Mesendoderm (in vitro differentiated cells): ENCODE measurements at regions not wholly inside any gene's neighbourhood (a gene's known extent, or its start where the extent isn't known, plus 50 kb on each side); places are given as distances from the start of the nearest gene placed in this dataset.

Source experiments
- DNase-seq: peaks from one replicate; pipeline ENCODE4 v3.0.0; 2013
- H2AK5ac ChIP-seq: 2 replicates; pipeline ENCODE4 v1.6.1; 2013; ENCODE audit warnings: low read length, inconsistent platforms
- H2BK120ac ChIP-seq: 2 replicates; pipeline ENCODE4 v1.6.1; 2013; ENCODE audit warnings: low read depth, mild to moderate bottlenecking, low read length, moderate library complexity, mixed read lengths
- H2BK15ac ChIP-seq: replicated peaks from 2 replicates; pipeline ENCODE4 v1.6.1; 2013; ENCODE audit warnings: low read depth, mild to moderate bottlenecking, moderate library complexity
- H2BK5ac ChIP-seq: 2 replicates; pipeline ENCODE4 v1.6.1; 2013; ENCODE audit warnings: low read length, inconsistent platforms
- H3K18ac ChIP-seq: 2 replicates; pipeline ENCODE4 v1.6.1; 2013; ENCODE audit warnings: mild to moderate bottlenecking, low read length, mixed read lengths
- H3K23ac ChIP-seq: one replicate; pipeline ENCODE4 v1.6.1; 2013; ENCODE audit warnings: low read length
- H3K27ac ChIP-seq: 2 replicates; pipeline ENCODE4 v1.5.1; 2013; ENCODE audit warnings: low read depth, mild to moderate bottlenecking, inconsistent platforms, low read length, moderate library complexity
- H3K27me3 ChIP-seq: 2 replicates; pipeline ENCODE4 v1.6.1; 2013; ENCODE audit warnings: low read length, control low read depth, mild to moderate bottlenecking, inconsistent platforms; ENCODE audit not compliant: insufficient read depth, poor library complexity
- H3K36me3 ChIP-seq: 2 replicates; pipeline ENCODE4 v1.6.1; 2013; ENCODE audit warnings: low read length, inconsistent platforms; ENCODE audit not compliant: control insufficient read depth, insufficient read depth
- H3K4ac ChIP-seq: one replicate; pipeline ENCODE4 v1.6.1; 2013; ENCODE audit warnings: low read depth, mild to moderate bottlenecking, low read length, moderate library complexity
- H3K4me1 ChIP-seq: 2 replicates; pipeline ENCODE4 v1.6.1; 2013; ENCODE audit warnings: low read depth, low read length, inconsistent platforms; ENCODE audit not compliant: control insufficient read depth
- H3K4me2 ChIP-seq: 2 replicates; pipeline ENCODE4 v1.6.1; 2013; ENCODE audit warnings: low read length
- H3K4me3 ChIP-seq: 2 replicates; pipeline ENCODE4 v1.5.1; 2013; ENCODE audit warnings: mild to moderate bottlenecking, low read length
- H3K56ac ChIP-seq: one replicate; pipeline ENCODE4 v1.6.1; 2013; ENCODE audit warnings: low read length
- H3K79me1 ChIP-seq: 2 replicates; pipeline ENCODE4 v1.6.1; 2013; ENCODE audit warnings: low read length, inconsistent platforms
- H3K79me2 ChIP-seq: 2 replicates; pipeline ENCODE4 v1.6.1; 2013; ENCODE audit warnings: mild to moderate bottlenecking, low read length; ENCODE audit not compliant: control insufficient read depth, insufficient read depth
- H3K9ac ChIP-seq: 2 replicates; pipeline ENCODE4 v1.6.1; 2013; ENCODE audit warnings: low read length, inconsistent platforms
- H4K5ac ChIP-seq: one replicate; pipeline ENCODE4 v1.6.1; 2013; ENCODE audit warnings: low read length
- H4K8ac ChIP-seq: one replicate; pipeline ENCODE4 v1.6.1; 2013; ENCODE audit warnings: low read depth, mild to moderate bottlenecking, control low read depth, low read length, moderate library complexity
- WGBS: extraction: QIAGEN DNeasy Blood & Tissue Kit; methylation state at CpG from one replicate; pipeline ENCODE4 v1.1.7; 2013; ENCODE audit warnings: low lambda C conversion rate, missing lambda C conversion rate; ENCODE audit not compliant: insufficient coverage; ENCODE audit errors: extremely low coverage; 5-methylcytosine and 5-hydroxymethylcytosine counted together

DNA sequence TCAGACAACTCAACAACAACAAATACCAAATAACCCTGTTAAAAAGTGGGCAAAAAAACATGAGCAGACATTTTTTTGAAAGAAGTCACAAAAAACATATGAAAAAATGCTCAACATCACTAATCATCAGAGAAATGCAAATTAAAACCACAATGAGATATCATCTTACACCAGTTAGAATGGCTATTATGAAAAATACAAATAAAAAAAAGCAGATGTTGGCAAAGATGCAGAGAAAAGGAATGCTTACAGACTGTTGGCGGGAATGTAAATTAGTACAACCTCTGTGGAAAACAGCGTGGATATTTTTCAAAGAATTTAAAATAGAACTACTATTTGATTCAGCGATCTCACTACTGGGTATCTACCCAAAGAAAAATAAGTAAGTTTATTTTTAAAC is 114.0 kb downstream of the SLC38A4 start:
- Histone ChIP-seq H3K79me1 (no peaks in the 10 kb centered on the region), H2BK5ac (no peak overlapping the region), H4K5ac (no peak overlapping the region), H3K36me3 (no peaks in the 10 kb centered on the region), H3K56ac (no peak overlapping the region), H4K8ac (no peak overlapping the region), H3K4me1 (no peaks in the 10 kb centered on the region), H2BK15ac (no peak overlapping the region), H3K27me3 (no peaks in the 10 kb centered on the region), H2AK5ac (no peak overlapping the region), H3K18ac (no peak overlapping the region), H3K4me3 (no peak overlapping the region), H3K79me2 (no peaks in the 10 kb centered on the region), H3K9ac (no peak overlapping the region), H3K27ac (no peak overlapping the region), H3K23ac (no peak overlapping the region), H2BK120ac (no peak overlapping the region), H3K4me2 (no peak overlapping the region), H3K4ac (no peak overlapping the region)
- no peak for DNase-seq
- no CpG with 5 or more reads among the region's 3 CpGs for WGBS

- Histone ChIP-seq H3K4me3 (no peak overlapping the region), H4K5ac (no peak overlapping the region), H3K23ac (no peak overlapping the region), H4K8ac (no peak overlapping the region), H3K79me1 (no peaks in the 10 kb centered on the region), H3K4me2 (no peak overlapping the region), H3K36me3 (no peaks in the 10 kb centered on the region), H2BK120ac (no peak overlapping the region), H3K27ac (no peak overlapping the region), H3K18ac (no peak overlapping the region), H2AK5ac (no peak overlapping the region), H3K9ac (no peak overlapping the region), H3K56ac (no peak overlapping the region), H3K79me2 (no peaks in the 10 kb centered on the region), H2BK15ac (no peak overlapping the region), H3K4ac (no peak overlapping the region), H3K27me3 (no peaks in the 10 kb centered on the region), H3K4me1 (no peaks in the 10 kb centered on the region), H2BK5ac (no peak overlapping the region)
- no CpG with 5 or more reads among the region's 9 CpGs for WGBS
- DNase-seq = no peak
Observed at GRCh38 chr12:46710125-46710743, 115.6 kb downstream of the SLC38A4 start.

DNA sequence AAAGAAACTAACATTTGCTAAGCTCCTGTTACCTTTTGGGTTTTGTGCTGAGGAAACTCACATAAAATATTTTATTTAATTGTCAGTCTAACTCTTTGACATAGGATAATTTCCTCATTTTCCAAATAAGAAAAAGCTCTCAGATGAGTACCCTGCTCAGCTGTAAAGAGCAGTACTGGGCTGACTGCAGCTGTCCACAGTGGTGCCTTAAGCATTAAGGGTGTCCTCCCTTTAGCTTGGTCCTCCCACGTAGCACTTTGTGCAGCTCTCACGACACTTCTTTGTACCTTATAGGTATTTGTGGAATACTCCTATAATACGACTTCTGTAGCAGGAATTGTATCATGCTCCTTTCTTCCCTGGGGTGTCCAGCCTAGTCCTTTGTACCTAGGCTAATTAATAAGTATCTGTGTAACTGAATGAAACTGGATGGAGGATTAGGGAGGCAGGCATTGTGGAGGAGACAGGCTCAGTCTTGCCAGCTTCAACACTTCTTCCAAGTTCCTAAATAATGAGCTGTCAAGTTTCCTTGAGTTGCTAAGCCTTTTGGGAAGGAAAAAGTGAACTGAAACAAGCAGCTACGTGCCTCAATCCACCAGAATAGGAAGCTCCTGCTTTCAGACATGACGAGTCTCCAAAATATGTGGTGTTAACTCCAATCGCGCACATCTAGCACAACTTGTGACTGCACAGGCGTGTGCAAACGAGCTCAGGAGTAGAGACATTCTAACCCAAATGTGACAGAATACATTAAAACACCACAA is 123.0 kb downstream of the SLC38A4 start:
- no peaks in the 10 kb centered on the region for H3K36me3 ChIP-seq

GRCh38 chr12:46701356-46701755 is 124.4 kb downstream of the SLC38A4 start:
- H3K79me2 ChIP-seq = no peaks in the 10 kb centered on the region
- H3K27ac ChIP-seq = no peak overlapping the region
- H2BK15ac ChIP-seq = no peak overlapping the region

More for the DNA sequence above, 123.0 kb downstream of the SLC38A4 start:
- no peak overlapping the region for H4K8ac ChIP-seq
- no peaks in the 10 kb centered on the region for H3K4me1 ChIP-seq
- no peaks in the 10 kb centered on the region for H3K79me1 ChIP-seq
- H2BK5ac ChIP-seq = no peak overlapping the region
- H3K56ac ChIP-seq = no peak overlapping the region
- no CpG with 5 or more reads among the region's 9 CpGs for WGBS
- H3K27ac ChIP-seq = no peak overlapping the region
- no peak overlapping the region for H2BK120ac ChIP-seq
- no peak overlapping the region for H3K4me2 ChIP-seq
- no peak overlapping the region for H2AK5ac ChIP-seq
- DNase-seq = no peak
- no peak overlapping the region for H3K9ac ChIP-seq
- no peak overlapping the region for H3K18ac ChIP-seq
- no peak overlapping the region for H4K5ac ChIP-seq
- no peak overlapping the region for H2BK15ac ChIP-seq
- no peak overlapping the region for H3K4me3 ChIP-seq
- H3K79me2 ChIP-seq = no peaks in the 10 kb centered on the region
- no peaks in the 10 kb centered on the region for H3K27me3 ChIP-seq
- H3K23ac ChIP-seq = no peak overlapping the region
- H3K4ac ChIP-seq = no peak overlapping the region

DNA sequence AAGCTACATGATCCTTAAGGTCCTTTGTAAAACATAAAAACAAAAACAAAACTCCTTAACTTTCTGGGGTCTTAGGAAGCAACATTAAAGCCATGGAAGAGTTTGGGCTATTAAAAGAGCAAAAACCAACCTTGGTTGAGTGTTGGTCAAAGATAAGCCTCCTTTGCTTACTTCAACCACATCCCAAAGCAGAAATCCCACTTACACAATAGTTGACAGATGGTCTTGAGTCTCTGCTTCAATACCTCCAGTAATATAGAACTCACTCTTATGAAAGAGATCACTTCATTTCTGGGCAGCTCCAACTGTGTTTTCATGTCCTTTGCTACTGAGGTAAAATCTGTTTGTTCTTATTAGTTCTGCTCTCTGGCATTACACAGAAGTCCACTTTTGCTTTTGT is 125.8 kb downstream of the SLC38A4 start:
- H3K4ac ChIP-seq = no peak overlapping the region
- H3K4me3 ChIP-seq = no peak overlapping the region
- no peak overlapping the region for H4K8ac ChIP-seq
- H3K56ac ChIP-seq = no peak overlapping the region
- H2BK5ac ChIP-seq = no peak overlapping the region
- H3K18ac ChIP-seq = no peak overlapping the region
- no peaks in the 10 kb centered on the region for H3K4me1 ChIP-seq
- H3K79me2 ChIP-seq = no peaks in the 10 kb centered on the region
- H3K4me2 ChIP-seq = no peak overlapping the region
- no peak overlapping the region for H4K5ac ChIP-seq
- H2AK5ac ChIP-seq = no peak overlapping the region
- no peak overlapping the region for H3K27ac ChIP-seq
- DNase-seq = no peak
- no peak overlapping the region for H2BK120ac ChIP-seq
- no peak overlapping the region for H2BK15ac ChIP-seq
- H3K79me1 ChIP-seq = no peaks in the 10 kb centered on the region
- no peaks in the 10 kb centered on the region for H3K36me3 ChIP-seq
- no peaks in the 10 kb centered on the region for H3K27me3 ChIP-seq
- no peak overlapping the region for H3K9ac ChIP-seq
- H3K23ac ChIP-seq = no peak overlapping the region

More at GRCh38 chr12:46701356-46701755, 124.4 kb downstream of the SLC38A4 start:
- Histone ChIP-seq H3K4me1 (no peaks in the 10 kb centered on the region), H3K27me3 (no peaks in the 10 kb centered on the region), H3K18ac (peak overlapping the region; percentile 18), H4K5ac (no peak overlapping the region), H3K23ac (no peak overlapping the region), H3K4me3 (no peak overlapping the region), H2BK5ac (no peak overlapping the region), H2BK120ac (no peak overlapping the region), H3K4ac (no peak overlapping the region), H3K4me2 (no peak overlapping the region), H2AK5ac (no peak overlapping the region), H4K8ac (no peak overlapping the region), H3K9ac (no peak overlapping the region), H3K36me3 (no peaks in the 10 kb centered on the region), H3K79me1 (no peaks in the 10 kb centered on the region), H3K56ac (no peak overlapping the region)
- DNase-seq = peak; percentile 59

GRCh38 chr12:46698003-46698402 is 127.8 kb downstream of the SLC38A4 start:
- Histone ChIP-seq H3K4me1 (no peaks in the 10 kb centered on the region), H3K23ac (no peak overlapping the region), H3K27me3 (no peaks in the 10 kb centered on the region), H3K9ac (no peak overlapping the region), H3K18ac (no peak overlapping the region), H3K56ac (no peak overlapping the region), H2BK120ac (no peak overlapping the region), H3K4me3 (no peak overlapping the region), H3K4me2 (no peak overlapping the region), H3K27ac (no peak overlapping the region), H3K36me3 (no peaks in the 10 kb centered on the region), H4K5ac (no peak overlapping the region), H3K4ac (no peak overlapping the region), H2AK5ac (no peak overlapping the region), H2BK5ac (no peak overlapping the region), H3K79me1 (no peaks in the 10 kb centered on the region), H2BK15ac (no peak overlapping the region), H3K79me2 (no peaks in the 10 kb centered on the region), H4K8ac (no peak overlapping the region)
- DNase-seq = no peak
